ENCODE measurements at regions not wholly inside any gene's neighbourhood (a gene's known extent, or its start where the extent isn't known, plus 50 kb on each side); places are given as distances from the start of the nearest gene placed in this dataset.

DNA sequence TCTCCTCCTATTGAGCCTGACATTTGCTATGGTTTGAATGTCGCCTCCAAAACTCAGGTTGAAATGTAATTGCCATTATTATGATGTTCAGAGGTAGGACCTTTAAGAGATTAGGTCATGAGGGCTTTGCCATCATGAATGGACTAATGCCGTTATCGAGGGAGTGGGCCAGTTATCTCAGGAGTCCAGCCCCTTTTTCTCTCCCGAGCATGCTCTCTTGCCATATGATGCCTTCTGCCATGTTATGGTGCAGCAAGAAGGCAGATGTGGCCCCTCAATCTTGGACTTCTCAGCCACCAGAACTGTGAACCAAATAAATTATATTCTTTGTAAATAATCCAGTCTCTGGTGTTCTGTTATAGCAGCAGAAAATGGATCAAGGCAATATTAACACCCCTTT is 323.5 kb downstream of the RRAGC start:
- no peak for DNase-seq

DNA sequence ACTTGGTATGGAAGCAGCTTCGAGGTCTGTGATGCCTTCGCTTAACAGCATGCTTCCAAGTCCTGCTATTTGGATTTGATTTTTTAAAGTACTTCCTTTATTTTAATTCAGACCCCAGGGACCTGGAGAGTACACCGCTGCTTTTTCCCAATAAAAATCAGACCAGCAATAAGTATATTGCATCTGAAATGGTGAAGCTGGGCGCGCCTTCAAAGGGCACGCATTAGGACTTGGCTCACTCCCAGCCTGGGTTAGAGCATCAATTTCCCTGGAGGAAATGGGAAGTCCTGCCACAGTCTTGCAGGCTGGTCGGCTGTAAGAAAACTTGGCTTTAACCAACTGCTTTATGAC is 325.1 kb downstream of the RRAGC start:
- DNase-seq: no peak

DNA sequence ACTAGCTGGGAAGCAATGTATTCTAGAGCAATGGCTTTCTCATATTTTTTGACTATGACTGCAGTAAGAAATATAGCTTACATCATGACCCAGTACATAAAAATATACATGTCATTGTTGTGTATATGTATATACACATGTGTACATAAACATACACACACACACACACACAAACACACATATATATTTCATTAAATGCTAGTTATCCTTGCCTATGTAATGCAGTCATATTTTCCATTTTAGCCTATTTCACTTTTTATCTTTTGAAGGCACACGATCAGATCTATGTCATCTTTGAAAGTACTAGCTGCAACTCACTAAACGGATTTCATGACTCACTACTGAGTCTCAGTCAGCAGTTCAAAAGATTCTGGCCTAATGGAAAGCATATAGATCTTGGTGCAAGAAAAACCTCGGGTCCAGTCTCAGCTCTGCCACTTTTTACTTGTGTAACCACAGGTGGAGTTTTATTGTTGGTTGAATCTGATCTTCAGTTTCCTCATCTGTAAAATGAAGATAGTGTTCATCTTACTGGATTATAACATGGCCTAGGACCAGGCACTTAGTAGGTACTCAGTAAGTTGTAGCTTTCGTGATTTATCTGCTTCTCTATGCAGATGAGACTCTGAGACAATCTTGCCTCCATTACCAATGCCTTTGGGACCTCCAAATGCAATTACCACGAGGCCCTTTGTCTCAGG is 325.6 kb downstream of the RRAGC start:
- DNase-seq: no peak

DNA sequence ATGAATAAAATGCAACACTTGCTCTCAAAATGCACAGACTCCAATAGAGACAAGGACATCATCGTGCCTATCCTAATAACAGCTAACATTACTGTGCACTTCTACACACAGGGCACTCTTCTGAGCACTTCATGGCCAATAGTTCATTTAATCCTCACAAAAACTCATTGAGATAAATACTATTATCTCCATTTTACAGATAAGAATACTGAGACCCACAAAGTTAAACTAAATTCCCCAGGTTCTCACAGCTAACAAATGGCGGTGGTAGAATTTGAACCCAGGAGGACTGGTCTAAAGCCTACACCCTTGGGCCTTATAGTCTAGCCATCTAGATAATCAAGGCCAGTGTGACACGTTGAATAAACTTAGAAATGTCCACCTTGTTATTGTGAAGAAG is 328.6 kb downstream of the RRAGC start:
- DNase-seq: no peak

DNA sequence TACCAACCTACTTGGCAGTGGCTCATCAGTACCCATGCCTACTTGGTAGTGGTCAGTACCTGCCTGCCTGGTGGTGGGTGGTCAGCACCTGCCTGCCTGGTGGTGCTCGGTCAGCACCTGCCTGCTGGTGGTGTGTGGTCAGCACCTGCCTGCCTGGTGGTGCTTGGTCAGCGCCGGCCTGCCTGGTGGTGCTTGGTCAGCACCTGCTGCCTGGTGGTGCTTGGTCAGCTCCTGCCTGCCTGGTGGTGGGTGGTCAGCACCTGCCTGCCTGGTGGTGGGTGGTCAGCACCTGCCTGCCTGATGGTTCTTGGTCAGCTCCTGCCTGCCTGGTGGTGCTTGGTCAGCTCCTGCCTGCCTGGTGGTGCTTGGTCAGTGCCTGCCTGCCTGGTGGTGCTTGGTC is 329.6 kb downstream of the RRAGC start:
- no peak for DNase-seq

DNA sequence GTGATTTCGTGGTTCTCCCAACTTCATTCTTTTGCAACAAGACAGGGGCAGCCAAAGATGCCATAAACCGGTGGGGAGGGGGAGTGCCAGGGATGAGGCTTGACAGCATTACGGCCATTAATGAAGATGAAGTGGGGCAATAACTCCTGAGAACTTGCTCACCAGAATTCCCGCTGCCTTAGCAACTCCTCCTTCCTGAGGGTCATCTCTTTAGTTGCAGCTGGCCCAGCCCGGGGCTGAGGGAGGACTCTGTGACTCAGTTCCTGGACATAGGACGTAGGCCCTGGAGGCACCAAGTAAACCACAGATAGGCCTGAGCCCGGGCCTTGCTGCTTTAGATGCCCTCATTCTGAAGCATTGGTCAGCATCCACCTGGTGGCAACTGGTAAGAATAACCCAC is 330.2 kb downstream of the RRAGC start:
- no peak for DNase-seq

DNA sequence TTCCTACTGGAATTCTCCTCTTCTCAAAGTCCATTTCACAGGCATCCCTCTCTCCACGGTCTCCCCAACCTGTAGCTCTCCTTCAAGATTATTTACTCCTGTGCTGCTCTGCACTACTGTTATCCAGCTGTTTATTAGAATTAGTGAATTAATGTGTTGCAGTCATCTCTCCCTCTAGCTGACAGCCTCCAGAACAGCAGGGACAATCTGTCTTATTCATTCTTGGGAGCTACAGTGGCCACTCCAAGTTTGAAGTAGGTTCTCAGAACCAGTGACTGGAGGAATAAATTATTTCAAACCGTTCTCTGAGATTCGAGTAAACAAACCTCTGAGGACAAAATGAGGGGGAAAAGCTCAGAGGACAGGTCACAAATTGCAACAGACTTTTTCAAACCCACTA is 330.9 kb downstream of the RRAGC start:
- DNase-seq: no peak

DNA sequence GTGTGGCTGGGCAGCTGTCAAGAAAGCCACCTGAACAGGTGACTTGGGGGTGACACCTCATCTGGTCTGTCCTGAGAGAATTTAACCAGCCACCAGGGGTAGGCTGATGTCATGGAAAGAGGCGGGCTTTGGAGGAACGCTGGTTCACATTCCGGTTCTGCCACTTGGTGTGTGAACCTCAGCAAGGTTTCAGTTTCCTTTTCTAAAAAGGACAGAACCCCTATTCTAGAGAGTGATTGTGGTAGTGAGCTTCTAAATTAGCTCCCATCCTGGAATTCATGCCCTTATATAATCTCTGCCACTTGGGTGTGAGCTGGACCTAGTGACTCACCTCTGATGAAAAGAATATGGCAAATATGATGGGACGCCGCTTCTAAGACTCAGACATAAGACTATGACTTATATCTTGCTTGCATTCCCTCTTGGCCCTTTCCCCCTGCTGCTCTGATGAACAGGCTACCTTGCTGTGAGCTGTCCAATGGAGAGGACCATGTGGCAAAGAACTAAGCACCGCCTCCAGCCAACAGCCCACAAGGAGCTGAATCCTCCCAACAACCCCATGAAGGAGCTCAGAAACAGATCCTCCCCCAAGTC is 332.1 kb downstream of the RRAGC start:
- DNase-seq: no peak

DNA sequence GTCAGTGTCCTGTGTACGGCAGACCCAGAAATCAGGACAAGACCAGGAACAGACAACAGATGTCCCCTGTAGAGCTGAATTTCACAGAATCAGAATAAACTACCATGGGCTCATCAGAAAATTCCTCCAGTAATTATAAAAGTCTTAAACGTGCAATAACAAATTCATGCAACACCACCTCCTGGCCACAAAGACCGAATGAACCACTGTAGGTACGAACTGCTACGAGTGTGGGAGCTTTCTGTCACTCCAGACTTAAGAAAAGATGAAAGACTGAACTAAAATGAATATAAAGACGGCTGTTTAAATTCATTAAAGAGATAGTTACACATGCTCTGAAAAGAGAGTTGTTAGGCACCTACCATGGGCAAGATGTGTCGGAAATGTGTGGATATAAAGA is 333.5 kb downstream of the RRAGC start:
- no peak for DNase-seq

DNA sequence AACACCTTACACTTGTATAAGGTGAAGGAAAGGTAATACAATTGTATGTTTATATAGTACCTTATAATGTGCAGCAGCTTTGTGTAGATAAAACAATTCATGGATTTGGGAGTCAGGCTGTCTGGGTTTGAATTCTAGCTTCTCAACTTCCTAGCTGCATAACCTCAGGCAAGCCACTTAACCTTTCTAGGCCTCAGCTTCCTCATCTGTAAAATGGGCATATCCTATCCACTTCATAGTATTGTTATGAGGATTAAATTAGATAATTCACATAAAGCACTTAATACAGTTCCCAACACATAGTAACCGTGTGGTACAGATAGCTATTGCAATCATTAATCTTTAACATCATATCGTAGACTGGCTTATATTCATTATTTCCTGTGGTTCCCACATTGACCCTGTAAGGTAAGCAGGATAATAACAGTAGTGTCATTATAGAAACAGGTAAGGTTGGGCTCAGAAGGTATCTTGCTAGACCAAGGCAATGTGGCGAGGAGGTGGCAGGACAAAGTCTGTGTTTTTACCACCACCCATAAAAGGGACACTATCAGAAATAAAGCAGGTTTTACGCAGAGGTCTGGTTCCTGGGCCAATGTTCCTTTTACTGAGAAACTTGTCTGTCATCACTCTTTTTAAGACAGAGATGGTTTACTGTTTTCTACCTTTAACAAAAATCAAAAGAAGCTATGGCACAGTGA is 334.1 kb downstream of the RRAGC start:
- DNase-seq: no peak

DNA sequence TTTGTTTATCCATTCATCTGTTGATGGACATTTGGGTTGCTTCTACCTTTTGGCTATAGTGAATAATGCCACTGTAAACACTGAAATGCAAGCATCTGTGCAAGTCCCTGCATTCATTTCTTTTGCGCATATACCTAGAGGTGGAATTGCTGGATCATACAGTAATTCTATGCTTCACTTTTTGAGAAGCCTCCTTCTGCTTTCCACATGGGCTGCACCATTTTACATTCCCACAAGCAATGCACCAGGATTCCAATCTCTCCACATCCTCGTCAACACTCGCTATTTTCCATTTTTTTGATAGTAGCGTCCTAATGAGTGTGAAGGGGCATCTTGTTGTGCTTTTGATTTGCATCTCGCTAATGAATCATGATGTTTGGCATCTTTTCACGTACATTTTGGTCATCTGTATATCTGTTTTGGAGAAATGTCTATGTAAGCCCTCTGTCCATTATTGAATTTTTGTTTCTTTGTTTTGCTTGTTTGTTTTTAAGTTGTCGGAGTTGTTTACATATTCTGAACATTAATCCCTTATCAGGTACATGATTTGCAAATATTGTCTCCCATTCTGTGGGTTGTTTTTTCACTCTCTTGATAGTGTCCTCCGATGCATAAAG is 335.4 kb downstream of the RRAGC start:
- no peak for DNase-seq

DNA sequence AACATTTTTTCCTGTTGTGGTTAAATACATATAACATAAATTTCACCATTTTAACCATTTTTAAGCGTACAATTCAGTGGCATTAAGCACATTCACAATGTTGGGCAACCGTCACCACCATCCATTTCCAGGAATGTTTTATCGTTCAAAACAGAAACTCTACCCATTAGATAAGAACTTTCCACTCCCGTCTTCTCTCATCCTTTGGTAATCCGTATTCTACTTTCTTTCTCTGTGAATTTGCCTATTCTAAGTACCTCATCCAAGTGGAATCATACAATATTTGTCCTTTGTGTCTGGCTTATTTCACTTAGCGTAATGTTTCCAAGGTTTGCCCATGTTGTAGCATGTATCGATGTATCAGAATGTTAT is 336.0 kb downstream of the RRAGC start:
- DNase-seq: no peak

DNA sequence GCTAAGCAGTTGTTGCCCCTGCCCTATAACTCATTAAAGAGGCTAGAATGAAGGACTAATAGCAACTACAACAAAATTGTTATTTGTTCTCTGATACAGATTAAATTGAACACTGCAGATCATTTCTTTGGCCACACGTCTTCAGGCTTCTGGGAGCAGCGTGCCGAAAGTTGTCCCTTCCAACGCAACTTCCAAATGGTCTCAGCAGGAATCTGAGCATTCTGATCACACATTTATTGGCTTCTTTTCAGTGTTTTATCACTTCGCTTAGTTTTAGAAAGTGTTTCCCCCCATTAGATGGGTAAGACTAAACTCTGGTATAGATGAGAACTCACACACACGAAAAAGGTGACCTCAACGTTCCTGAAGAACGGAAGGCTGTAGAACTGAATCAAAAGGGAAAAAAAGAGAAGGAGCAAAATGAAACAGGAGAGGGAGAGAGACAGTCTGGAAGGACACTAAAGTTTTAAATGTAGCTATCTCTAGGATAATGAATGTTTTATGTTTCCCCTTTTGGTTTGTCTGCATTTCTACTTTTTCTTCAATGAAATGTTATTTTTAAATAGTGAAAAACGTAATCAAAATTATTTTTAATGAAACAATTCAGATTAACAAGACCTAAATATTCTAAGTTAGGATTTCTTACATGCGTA is 336.5 kb downstream of the RRAGC start:
- no peak for DNase-seq

DNA sequence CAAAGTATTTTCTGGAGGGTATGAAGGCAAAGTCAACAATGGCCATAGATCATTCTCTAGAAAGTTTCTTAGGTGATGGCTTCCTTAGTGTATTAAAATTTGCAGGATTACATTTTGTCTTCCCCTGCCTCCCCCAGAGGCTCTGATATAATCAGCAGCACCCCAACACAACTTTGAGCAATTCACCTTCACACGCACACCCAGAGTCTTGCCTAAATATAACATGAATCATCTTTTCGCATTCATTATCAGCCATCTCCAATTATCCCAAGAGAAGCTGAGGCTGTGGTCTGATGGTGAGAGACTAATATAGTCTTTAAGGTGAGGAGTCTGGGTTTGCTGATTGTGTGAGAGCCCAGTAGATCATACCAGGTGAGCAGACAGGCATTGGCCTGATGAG is 343.0 kb downstream of the RRAGC start:
- DNase-seq: no peak

DNA sequence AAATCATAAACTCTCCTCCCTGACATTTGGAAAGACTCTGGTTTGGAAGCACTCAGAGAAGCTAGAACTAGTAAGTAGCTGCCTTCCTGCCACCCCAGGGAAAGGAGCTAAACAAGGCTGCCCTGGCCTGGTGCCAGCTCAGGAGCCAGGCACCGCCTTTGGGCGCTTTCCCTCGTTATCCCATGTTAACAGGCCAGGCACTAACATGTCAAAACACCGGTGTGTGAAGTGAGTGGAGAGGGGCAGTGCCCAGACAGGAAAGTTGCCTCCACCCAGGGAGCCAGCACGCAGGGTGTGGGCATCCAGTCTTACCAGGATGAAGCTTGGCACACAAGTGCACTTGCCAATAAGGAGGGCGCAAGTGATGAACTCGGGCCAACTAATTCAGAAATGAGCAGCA is 346.8 kb downstream of the RRAGC start:
- no peak for DNase-seq

DNA sequence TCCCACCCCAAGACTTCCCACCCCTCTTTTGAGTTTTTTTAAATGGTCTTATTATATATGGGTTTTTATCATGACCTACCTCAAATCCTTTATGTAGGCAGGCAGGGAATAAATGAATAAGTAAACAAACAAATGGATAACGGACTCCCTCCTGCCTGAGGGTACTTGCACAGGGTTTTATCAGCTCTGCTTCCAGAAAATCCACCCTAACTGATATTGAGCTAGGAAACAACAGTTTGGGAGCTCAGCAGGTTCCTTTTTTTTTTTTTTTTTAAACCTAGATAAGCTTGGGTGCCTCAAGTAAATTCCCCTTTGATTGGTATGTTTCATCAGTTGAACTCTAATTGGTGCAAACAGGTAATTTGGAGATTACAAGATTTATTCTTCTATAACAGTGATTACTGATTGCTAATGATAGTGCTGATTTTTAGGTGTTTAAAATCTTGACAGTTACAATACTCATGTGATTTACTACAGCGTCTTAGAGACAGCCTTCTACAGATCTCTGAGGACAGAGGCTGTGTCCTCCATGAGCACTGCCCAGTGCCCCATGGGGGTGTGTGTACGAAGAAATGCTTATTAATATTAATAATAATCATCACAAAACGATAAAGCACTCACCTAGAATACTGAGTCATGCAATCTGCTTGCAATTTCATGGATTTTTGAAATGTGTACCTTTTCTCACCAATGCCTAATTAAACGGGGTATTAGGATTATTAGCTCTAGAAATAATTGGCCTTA is 347.4 kb downstream of the RRAGC start:
- DNase-seq: no peak

DNA sequence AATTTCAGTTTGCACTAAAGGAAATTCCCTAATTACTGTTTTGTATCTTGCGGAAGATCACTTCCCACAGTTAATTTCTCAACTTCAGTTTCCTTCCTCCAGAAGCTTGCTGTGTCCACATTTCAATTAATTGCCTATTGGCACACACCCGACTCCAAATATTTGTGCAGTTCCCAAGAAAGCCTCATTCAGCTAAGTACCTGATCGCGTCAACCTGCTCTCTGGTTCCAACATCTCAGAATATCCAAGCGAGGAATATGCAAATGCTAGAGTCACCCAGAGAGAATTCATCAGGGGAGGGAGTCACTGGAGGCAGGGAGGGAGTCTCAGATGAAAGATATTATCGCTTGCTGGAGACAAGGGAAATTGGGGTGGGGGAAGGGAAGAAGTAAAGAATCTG is 351.3 kb downstream of the RRAGC start:
- peak in 3 of 4 experiments; percentile 15 to 61 (median 49) for DNase-seq

DNA sequence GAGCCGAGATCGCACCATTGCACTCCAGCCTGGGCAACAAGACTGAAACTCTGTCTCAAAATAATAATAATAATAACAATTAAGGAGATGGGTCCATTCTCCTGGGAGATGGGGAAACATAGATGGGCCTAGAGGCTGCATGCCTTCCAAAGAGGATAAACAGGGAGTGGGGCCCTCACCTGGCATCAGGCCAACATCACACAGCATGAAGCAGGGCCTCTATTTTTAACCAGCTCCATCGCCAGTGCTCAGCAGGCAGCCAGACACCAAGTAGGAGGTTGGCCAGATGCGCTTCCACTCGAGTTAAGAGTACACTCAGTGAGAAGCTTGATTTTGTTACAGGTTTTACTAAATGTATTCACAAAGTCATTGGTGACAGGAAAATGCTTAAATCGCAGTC is 352.0 kb downstream of the RRAGC start:
- DNase-seq: no peak

DNA sequence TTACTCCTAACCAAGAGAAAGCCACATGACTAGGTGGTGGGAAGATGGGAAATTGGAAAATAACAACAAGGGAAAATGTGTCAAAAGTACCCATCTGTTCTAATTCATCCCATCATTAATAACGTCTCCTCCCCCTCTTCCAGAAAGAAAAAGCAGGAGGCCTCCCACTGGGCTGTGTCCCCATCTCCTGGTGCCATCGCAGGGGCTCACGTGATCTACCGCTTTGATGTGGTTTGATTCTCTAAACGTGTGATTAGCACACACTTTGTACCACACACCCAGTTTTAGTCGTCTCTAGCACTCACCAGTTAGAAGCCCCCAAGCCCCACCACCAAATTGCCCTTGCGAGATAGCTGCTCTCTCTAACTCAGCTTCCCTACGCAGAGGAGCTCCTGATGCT is 353.6 kb downstream of the RRAGC start:
- no peak for DNase-seq

DNA sequence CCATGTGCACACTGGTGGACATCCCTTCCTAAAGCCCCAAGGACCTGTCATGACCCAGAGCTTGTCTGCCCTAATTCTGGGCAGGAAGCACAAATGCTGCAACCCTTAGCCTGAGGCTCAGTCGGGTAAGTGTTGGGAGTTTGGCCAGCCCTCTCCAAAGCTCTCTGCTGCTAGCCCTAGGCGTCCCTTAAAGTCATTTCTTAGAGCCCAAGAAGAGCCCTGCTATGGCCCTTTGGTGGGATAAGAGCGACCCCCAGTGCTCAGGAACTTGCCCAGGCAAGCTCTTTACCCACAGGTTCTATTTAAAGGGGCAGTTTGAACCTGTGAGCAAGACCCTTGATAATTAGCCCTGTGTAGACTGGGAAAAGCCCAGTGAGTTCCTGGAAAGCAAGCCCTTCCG is 356.8 kb downstream of the RRAGC start:
- no peak for DNase-seq

DNA sequence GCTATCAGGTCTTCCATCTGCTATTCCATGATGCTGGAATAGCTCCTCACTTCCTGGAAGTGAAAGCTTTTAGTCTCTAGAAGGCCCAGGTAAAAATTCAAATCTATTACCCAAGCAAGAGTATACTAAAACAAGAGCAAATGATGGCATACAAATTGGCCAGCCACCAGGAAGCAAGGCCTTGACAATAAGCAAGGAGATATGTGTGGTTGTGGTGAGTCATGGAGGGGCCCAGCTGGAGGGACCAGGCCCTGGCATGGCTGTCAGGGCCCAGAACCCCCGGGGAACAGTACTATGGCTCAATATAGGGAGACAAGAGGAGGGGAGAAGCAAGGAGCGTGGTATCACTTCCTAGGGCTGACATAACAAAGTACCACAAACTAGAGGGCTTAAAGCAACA is 358.7 kb downstream of the RRAGC start:
- DNase-seq: no peak

DNA sequence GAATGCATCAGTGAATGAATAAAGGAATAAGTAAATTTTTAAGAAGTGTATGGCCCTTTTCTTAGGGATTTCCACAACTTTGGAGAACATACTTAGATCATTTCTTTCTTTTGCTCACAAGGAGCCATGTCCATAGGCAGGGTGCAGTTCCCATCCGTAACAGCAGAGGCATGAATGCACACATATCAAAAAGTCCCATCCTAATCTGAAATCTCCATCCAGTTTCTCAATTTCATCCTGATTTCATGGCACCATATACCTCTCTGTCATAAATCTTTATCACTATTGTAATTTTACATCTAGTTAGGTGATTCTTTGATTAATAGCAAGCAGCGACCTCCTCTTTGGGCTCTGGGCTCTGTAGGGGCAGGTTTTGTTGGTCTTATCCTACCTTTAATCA is 359.2 kb downstream of the RRAGC start:
- peak in 1 of 4 experiments; percentile 8 for DNase-seq

DNA sequence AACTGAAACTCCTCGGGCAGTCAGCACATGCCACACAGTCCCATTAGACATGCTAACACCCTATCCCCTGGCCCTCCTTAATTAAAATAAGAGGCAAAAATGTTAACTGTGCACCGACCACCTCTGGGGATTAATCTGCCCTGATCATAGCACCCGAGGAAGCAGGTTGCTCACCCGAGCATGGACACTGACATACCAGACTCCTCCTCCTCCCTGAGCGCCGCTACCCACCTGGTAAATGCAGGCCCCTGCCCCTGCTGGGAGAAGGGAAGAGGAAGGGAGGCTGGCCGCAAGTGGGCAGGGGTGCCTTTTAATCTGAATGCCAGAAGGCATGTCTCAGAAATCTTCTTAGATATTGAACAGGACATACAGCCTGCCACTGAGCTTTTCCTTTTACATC is 360.9 kb downstream of the RRAGC start:
- no peak for DNase-seq

Measured in suppressor macrophage (primary cell).